ENCODE measurements at regions not wholly inside any gene's neighbourhood (a gene's known extent, or its start where the extent isn't known, plus 50 kb on each side); places are given as distances from the start of the nearest gene placed in this dataset.
"Not testable (repeated sequence)": the region's sequence is repeated elsewhere in the genome, so short reads cannot be mapped to it uniquely, and the experiment has no call there.

- no peak for DNase-seq (ENCODE audit: low spot score)
Observed at GRCh38 chr6:74715355-74716085, 490.3 kb downstream of the COL12A1 start.

GRCh38 chr6:74713941-74714340, 491.9 kb downstream of the COL12A1 start:
- DNase-seq (ENCODE audit: low spot score), result no peak

GRCh38 chr6:74705451-74705850, 500.4 kb downstream of the COL12A1 start:
- DNase-seq (ENCODE audit: low spot score), result no peak

GRCh38 chr6:74704540-74704939, 501.3 kb downstream of the COL12A1 start:
- DNase-seq (ENCODE audit: low spot score), result not testable (repeated sequence)

- no peak for DNase-seq (ENCODE audit: low spot score)
Observed at GRCh38 chr6:74690365-74690764, 515.5 kb downstream of the COL12A1 start.

- DNase-seq (ENCODE audit: low spot score), result no peak
Observed at GRCh38 chr6:74689601-74690000, 516.3 kb downstream of the COL12A1 start.

GRCh38 chr6:74677463-74677862, 528.4 kb downstream of the COL12A1 start:
- no peak for DNase-seq (ENCODE audit: low spot score)

- DNase-seq (ENCODE audit: low spot score), result no peak
Observed at GRCh38 chr6:74676906-74677305, 528.9 kb downstream of the COL12A1 start.

GRCh38 chr6:74674377-74674776, 531.5 kb downstream of the COL12A1 start:
- no peak for DNase-seq (ENCODE audit: low spot score)

GRCh38 chr6:74671558-74672025, 534.3 kb downstream of the COL12A1 start:
- DNase-seq (ENCODE audit: low spot score), result no peak

- DNase-seq (ENCODE audit: low spot score), result no peak
Observed at GRCh38 chr6:74658391-74658790, 547.5 kb downstream of the COL12A1 start.

- no peak for DNase-seq (ENCODE audit: low spot score)
Observed at GRCh38 chr6:74657931-74658330, 547.9 kb downstream of the COL12A1 start.

- DNase-seq (ENCODE audit: low spot score), result no peak
Observed at GRCh38 chr6:74657011-74657410, 548.8 kb downstream of the COL12A1 start.

- DNase-seq (ENCODE audit: low spot score), result no peak
Observed at GRCh38 chr6:74656453-74656852, 549.4 kb downstream of the COL12A1 start.

GRCh38 chr6:74654296-74654695, 551.6 kb downstream of the COL12A1 start:
- DNase-seq (ENCODE audit: low spot score), result no peak

- no peak for DNase-seq (ENCODE audit: low spot score)
Observed at GRCh38 chr6:74651948-74652842, 553.7 kb downstream of the COL12A1 start.

GRCh38 chr6:74650668-74651067, 555.2 kb downstream of the COL12A1 start:
- DNase-seq (ENCODE audit: low spot score), result no peak

- no peak for DNase-seq (ENCODE audit: low spot score)
Observed at GRCh38 chr6:74646461-74646860, 559.4 kb downstream of the COL12A1 start.

GRCh38 chr6:74645108-74645849, 560.6 kb downstream of the COL12A1 start:
- DNase-seq (ENCODE audit: low spot score), result no peak

- no peak for DNase-seq (ENCODE audit: low spot score)
Observed at GRCh38 chr6:74642101-74642500, 563.8 kb downstream of the COL12A1 start.

- DNase-seq (ENCODE audit: low spot score), result no peak
Observed at GRCh38 chr6:74638412-74638811, 567.4 kb downstream of the COL12A1 start.

- DNase-seq (ENCODE audit: low spot score), result no peak
Observed at GRCh38 chr6:74632196-74632875, 573.5 kb downstream of the COL12A1 start.

Data from pons (tissue), 1 donor.